T-helper 9 cell (primary cell): ENCODE measurements at regions not wholly inside any gene's neighbourhood (a gene's known extent, or its start where the extent isn't known, plus 50 kb on each side); places are given as distances from the start of the nearest gene placed in this dataset.

Experiments
- DNase-seq: peaks from one replicate; pipeline ENCODE4 v3.0.0-alpha.2; 2020

DNA sequence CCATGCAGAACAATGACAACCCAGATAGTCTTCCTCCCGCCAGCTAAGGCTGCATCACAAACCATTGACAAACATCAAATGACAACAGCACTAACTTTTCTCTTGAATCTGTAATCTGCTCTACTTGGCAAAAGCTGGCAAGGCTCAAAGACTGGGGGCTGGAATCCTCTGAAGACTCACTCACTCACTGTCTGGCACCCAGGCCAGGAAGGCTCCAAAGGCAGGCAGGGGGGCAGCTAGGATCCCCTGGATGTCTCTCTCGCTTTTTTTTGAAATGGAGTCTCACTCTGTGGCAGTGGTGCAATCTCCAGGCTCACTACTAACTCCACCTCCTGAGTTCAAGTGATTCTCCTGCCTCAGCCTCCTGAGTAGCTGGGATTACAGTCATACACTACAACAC is 159.7 kb upstream of the GPR26 start:
- no peak for DNase-seq

DNA sequence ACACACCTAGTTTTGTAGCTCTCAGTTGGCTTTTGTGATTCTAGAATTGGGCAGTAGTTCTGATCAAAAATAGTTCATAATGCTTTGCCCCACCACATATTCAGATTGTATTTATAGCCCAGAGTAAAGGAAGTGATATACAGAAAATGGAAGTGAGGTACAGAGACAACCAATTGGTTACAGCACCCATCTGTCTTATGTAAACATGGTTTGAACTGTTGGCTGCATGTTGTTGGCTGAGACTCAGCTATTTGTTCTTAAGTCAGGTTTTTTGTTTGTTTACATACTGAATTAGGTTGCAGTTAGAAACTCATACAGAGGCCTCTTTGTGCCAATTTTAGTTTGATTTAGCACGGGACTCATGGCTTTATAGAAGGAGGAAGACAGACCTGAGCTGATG is 158.9 kb upstream of the GPR26 start:
- DNase-seq: no peak

DNA sequence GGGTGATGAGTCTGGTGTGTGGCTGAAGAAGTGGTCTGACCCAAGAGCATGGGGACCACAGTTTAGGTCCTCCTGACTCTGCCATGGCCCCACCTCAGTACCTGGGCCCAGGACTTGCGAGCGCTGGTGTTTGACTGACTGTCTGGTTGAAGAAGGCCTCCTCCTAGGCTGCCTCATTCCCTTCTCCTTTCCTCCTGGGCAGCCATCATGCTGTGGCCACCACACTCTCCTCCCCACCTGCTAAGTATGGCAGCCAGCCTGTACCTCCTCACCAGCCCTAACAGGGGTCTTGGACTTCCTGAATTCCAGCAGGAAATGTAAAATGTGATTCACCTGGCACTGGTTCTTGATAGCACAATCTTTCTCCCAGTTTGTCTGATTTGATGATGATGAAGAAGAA is 156.8 kb upstream of the GPR26 start:
- DNase-seq: no peak

DNA sequence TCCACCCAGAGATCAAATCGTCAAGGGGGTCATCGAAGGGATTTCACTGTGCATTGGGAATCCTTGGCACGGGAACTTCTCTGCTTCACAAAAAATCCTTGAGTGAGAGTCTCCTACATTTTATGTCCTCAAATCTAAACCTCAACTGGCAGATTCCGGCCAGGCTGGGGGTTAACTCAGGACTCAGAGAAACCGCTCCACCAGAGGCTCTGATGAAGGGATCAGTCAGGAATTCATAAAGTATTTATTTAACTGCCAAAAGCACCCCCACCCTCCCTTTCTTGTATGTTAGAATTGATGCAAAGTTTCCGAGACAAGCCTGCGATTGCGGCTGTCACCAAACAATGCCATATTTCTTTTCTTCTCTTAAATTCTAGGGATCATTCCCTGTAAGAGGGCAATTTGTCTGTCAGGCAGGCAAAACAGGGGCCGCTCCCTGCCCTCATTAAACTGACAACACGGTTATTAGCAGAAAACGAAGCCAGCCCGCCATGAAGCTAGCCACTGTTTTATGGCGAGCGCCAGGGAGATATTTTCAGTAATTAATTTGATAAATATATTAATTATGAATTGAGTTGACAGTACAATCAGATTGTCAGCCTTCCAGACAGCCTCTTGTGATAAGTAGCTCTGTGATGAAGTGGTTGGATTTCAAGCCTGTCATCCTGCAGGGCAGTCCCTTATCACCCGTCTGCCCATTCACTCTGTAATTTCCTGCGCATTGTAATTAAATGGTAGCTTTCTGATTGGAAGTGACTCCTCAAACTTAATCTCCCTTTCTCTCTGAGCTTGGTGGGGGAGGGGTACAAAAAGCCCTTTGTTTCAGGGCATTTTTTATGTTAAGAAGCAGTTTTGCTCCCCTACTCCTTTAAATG is 153.0 kb upstream of the GPR26 start:
- DNase-seq: no peak

DNA sequence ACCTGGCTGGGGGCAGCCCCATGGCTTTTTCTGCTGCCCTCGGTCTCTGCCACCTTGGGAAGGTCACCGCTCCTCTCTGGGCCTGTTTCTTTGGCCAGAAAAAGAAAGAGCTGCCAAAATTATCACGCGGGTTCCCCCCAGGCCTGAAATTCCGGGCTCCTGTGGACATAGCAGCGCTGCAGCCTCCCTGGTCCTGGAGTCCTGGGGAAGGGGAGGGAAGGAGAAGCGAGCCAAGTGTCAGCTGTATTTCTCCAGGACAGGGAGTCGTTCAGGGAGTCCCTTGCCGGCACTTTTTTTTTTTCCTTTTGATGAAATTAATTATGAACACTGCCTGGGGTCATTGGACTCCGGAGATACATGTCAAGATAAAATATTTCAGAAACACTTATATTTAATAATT is 152.3 kb upstream of the GPR26 start:
- DNase-seq: no peak

DNA sequence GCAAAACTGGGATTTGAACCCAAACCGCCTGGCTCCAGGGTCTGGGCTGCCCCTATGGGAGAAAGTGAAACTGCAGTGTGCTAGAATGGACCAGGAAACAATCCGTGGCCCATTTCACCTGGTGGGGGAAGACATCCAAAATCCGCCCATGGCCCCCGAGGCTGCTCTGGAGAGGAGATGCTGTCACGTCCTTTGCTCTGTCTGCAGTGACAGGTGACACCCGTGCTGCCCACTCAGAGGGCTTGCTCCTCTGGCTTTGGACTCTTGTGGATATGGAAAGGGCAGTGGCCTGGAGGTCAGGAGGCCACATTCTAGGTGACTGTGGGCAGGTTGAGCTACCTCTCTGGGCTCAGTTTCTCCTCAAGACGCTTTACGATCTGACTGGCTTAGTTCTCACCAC is 151.2 kb upstream of the GPR26 start:
- DNase-seq: no peak

DNA sequence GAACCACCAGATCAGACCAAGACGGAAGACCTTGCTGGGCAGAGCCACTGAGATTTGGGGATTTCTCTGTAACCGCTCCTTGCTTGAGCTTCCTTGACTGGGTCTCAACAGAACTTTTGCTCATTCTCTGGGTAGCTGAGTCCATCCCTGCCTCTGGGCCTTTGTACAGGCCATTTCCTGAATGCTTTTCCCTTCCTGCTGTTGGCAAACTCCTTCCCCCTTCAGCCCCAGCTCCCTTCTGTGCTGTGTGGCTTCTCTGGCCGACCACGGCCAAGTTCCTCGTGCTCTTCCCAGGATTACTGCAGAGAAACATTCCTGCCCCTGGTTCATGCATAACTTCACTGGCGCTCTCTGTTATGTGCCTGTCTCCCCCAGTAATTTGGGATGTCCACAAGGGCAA is 150.5 kb upstream of the GPR26 start:
- DNase-seq: no peak

DNA sequence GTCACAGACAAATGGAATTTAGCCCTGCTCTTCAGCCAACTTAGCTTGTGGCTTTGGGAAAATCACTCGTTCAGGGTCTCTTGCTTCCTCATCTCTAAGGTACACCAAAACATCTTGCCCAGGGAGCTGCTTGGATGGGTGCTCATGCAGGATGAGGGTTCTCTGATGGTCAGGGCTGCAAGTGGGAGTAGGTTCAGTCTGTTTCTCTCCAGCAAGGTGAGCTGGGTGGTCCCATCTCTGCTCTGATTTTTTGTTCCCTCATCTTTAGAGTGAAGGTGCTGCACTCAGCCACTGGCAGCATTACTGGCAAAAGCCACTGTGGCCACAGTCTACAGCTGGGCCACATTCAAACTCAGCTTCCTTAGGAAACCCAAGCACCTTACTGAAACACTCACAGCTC is 149.9 kb upstream of the GPR26 start:
- no peak for DNase-seq

DNA sequence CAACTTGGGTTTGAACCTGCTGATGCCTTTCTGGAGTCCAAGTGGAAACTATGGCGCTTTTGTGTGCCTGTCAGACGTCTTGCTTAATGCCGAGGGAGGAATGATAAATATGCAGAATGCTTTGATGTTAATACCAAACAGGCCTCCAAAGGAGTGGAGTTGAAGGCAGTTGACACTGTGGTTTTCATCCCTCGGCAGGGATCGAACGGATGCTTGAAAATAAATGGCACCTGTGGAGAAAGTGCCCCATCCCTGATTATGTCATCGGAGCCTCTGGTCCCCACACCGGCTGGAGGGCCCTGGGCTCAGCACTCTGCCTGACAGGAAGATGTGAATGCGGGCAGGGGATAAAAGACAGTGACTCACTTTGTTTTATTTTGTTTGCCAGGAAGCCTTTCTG is 148.7 kb upstream of the GPR26 start:
- no peak for DNase-seq

DNA sequence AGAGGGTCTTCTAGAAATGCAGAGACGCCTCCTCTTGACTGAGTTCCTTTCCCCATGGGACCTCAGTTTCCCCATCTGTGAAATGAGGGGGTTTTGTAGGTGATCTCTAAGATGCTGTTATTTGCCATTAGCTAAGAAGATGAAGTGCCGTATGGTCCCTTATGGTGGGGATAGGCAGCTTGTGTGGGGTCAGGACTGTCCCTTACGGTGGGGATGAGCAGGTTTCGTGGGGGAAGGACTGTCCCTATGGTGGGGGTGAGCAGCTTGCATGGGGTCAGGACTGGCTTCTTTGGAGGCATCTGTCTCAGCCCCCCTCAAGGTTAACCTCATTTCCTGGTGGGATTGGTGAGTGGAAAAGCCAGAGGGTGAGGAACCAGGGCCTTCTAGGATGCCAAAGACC is 148.3 kb upstream of the GPR26 start:
- no peak for DNase-seq

DNA sequence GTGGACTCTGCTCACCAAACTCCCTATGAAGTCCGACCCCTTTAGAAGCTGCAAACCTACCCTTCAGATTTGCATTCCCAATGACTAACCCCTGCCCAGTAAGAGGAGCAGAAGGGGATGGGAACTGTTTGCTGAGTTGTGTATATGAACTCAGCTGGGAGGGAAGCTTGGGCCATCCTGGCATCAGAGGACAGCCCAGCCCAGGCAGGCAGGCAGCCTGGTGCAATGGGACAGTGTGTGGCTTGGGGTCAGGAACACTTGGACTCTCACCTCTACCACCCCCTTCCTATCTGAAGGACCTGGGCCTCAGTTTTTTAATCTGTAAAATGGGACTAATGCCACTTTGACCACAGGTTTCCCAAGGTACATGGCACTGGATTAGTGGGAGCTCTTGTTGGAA is 147.4 kb upstream of the GPR26 start:
- DNase-seq: no peak

DNA sequence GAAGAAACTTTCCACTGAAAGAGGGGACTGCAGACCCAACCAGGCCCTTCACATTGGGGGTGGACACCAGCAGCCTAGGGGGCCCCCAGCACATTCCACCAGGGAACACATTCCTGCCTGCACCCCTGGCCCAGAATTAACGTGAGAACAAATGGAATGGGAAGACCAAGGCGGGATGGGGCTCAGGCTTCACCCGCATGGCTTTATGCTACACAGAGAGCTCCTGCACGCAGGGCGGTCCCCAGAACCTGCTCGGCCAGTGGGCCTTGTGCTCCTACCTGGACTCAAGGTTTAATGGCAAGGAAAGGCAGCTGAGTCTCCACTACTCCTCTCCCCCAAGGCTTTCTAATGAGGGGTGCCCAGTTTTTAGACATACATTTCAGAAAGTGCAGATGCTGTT is 146.3 kb upstream of the GPR26 start:
- DNase-seq: no peak

DNA sequence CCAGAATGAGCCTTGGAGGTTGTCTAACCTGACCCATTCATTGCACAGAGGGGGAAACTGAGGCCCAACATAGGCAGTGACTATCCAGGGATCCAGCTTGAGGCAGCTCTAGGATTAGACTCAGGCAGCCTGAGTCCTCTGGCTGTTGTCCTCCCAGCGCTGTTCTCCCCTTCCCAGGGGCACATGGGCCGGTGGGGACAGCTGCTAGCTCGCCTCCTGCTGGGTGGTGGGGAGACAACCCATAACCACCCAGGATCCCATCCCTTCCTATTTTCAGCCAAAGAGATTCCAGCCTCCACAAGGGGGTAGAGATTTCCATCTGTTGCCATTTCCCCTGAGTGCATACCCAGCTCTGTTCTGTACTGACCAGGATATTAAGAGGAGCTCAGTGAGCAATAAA is 145.1 kb upstream of the GPR26 start:
- DNase-seq: no peak

DNA sequence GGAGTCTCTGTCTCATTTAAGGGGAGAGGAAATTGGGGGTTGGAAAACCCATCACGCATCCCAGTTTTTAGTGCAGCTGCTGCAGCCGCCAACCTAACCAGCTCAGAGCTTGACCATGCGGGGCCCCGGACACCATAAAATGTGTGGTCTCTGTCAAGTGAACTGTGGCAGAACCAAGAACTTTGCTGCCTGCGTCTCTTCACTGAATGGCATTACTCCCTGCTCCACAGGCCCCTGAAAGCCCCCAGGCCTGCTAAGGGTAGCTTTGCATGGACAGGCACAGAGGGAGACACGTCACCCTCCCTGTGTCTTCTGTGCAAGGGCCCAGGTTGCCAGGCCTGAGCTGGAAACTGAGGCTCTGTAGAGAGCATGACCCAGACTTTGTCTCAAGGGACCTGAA is 144.6 kb upstream of the GPR26 start:
- no peak for DNase-seq

DNA sequence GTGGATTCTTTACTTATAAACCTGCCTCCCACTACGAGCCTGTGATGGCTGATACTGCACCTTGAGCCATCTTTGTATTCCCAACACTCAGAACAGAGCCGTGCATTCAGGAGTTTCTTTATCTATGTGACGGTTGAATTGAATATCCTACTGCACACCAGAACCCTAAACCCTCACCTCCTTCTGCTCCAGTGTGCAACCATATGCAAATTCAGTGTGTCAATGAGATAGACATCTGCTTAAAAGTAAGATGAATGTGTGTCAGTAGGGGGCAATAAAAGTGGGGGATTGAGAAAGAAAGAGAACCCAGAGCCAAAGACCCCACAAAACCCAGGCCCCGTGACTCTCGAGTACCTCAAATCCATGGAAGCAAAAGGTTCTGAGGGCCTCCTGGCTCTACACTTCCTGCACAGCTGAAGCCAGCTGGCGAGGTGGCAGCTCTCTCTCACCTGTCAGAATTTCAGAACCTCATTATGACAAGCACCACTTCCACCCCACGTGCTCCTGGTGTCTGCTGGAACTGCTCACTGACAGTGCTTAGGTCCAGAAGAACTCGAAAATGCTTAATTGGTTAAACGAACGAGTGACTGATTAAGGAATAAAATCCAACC is 143.3 kb upstream of the GPR26 start:
- no peak for DNase-seq

DNA sequence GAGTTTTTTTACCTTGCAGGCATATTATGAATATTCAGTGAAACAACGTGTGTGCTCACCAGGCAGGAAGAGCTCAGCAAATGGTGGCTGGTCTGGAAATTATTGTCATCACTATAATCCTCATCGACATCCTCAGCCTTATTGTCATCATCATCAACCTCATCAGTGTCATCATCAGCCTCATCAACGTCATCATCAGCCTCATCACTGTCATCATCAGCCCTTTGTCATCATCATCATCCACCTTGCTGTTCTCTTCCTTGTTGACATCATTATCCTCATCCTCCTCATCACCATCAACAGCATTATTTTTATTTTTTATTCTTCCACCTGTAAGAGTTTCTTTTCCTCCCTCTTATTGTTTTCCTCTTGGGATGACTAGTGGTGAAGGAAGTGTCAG is 142.3 kb upstream of the GPR26 start:
- no peak for DNase-seq

DNA sequence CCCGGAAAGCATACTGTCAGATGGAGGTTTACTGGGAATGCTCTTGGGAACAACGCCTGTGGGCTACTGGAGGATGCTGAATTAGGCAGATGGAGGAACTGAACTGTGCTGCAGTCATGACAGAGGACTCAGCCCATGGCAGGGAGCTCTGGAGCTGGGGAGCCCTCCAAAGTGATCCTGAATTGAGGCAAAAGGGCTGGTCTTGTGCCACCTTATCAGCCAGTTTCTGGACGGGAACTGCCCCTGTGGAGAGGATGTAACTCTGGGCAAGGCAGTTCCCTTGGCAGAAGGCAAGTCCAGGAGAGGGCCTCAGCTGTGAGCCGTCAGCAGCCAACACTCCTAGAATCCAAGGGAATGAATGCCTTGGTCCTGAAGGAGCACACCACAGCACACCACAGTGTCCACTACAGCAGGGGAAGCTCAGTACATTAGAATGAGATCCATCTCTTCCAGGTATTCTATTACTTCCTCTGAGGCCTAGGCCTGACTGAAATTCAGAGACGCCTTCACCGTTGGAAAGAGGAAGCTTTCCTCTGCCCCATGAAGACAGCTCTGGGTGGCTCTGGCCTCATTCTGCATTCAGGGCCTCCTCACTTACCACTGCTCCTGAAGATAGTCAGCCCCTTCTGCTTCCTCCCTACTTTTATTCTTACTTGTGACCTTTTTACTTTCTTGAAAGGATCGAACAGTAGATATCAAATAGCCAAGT is 139.6 kb upstream of the GPR26 start:
- no peak for DNase-seq

DNA sequence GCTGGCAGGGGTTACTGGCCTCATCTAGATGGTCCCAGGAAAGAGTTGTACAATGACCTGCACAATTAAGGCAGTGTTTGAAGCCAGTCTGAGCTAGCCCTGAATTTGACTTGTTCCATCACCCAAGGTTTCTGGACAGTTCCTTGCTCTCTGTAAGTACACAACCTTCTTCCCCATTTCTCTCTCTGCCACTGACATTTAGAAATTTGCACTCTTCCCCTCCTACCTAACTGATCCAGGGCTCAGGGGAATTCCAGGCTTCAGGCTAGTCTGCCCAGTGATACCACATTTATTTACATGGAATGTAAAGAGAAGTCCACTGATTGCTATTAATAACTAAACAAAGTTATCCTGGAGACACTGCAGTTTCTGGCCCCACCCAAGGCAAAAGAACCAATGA is 139.0 kb upstream of the GPR26 start:
- no peak for DNase-seq

DNA sequence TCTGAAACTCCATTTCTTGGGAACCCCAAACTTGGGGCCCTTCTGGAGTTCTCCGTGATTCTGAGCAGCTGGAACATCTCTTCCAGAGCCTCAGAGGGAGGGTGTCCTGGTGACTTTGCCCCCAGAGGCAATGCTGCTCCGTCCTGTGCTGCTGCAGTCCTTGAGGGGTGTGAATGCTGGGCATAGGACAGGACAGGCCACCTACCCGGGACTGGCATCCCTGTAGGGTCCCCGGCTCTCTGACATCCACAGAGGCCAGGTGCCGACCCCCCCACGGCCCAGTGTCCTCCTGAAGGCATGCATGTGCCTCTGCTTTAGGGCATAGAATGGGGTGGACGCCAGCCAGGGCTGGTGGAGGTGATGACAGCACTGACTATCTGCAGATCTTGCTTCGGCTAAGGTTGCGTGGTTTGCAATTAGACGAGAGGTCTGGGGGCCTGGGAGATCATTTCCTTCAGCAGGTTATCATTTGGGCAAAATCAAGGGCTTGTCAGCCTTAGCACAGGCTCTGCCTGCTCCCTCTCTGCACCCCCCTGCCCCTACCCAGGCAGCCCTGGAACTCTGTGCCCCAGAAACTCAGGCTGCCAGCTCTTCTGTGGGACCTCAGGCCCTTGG is 136.9 kb upstream of the GPR26 start:
- no peak for DNase-seq

DNA sequence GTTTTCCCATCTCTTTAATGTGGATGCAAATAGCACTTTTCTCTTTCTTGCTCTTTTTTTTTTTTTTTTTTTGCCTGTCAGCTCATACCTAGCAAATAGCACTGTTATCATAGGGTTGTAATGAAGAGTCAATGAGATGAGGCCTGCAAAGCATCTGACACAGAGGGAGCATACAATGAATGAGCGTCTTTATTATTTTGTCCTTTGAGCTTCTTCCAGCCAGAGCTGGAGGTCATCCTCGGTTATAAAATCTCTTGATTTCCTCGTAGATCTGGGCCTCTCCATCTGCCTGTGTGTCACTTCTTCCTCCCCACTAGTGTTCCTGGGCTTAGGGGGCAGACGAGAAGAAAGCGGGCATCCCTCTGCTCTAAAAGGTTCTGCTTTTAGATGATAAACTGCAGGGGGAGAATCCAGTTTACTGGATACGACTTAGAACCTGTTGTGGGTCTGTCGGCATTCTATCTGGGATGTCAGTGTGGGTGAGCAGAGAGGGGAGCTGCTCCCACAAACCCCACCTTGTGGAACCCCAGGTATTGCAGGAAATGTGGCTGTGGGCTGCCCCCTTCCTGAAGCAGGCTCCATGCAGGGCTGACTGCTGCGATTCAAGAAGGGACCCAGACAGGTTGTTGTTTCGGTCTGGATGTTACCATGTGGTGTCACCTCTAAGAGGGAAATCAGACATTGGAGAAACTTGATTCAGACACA is 135.8 kb upstream of the GPR26 start:
- DNase-seq: no peak

DNA sequence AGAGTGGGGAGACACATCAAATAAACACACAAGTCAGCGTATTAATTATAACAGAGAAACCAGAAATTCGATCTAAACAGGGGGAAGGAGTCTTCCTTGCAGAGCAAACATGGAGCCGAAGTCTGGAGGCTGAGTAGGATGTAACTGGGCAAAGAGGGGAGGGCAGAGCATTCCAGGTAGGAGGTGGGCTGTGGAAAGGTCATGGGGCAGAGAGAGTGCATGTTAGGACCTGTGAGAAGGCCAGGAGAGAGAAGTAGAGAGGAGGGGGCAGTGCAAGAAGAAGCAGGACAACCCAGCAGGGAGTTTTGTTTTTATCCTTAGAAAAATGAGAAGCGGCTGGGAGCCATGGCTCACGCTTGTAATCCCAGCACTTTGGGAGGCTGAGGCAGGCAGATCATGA is 130.8 kb upstream of the GPR26 start:
- no peak for DNase-seq

DNA sequence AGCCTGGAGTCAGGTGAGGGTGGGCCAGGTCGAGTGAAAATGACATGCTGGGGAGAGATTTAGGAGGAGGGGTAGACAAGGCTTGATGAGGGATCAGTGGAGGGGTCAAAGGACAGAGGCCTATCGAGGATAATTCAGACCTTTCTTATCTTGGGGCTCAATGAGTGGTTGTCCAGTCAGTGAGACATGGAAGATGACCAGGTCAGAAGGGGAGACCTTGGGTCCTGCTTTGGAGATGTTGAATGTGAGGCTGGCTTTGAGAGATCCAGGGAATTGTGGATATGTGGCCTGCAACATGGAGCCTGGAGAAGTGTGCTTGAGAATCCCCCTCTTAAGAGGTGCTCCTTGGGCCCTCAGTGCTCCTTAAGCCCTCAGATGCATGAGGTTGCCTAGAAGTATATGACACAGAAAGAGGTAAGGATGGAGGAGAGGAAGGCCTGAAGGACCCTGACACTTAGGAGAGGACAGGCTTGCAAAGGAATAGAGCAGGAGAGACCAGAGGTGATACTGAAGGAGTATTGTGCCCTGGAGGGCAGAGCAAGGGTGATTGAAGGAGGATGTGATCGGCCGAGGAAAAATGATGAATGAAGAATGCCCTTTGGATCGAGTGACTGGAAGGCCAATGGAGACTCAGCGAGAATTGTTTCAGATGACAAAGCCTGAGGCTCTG is 129.8 kb upstream of the GPR26 start:
- no peak for DNase-seq
